HG03175 (cell line): ENCODE measurements at regions not wholly inside any gene's neighbourhood (a gene's known extent, or its start where the extent isn't known, plus 50 kb on each side); places are given as distances from the start of the nearest gene placed in this dataset.
"Not testable (repeated sequence)": the region's sequence is repeated elsewhere in the genome, so short reads cannot be mapped to it uniquely, and the experiment has no call there.

ENCODE experiments used
- ATAC-seq: cut with Tn5 transposase; IDR thresholded peaks from one replicate; pipeline ENCODE4 v1.9.1; 2021; ENCODE audit warnings: mild to moderate bottlenecking, moderate library complexity; ENCODE audit not compliant: unreplicated experiment

DNA sequence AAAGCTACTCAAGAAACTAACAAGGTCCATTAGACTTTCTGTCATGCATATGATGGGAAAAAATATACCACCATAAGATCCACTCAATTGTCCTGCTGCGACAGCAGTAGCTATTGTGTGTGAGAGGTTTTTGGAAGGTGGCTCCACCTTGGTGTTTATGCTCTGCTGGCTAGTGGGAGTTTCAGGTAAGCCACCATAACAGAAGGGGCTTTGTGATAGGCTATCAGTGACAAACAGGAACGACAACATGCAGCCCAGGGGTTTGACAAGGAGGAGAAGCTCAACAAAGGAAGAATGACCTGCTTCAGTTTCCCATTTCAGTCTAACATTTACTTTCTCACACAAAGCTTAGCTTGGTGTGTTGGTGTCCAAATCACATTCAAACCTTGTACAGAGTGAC, 182.6 kb downstream of the ATOH1 start:
- ATAC-seq = no peak

DNA sequence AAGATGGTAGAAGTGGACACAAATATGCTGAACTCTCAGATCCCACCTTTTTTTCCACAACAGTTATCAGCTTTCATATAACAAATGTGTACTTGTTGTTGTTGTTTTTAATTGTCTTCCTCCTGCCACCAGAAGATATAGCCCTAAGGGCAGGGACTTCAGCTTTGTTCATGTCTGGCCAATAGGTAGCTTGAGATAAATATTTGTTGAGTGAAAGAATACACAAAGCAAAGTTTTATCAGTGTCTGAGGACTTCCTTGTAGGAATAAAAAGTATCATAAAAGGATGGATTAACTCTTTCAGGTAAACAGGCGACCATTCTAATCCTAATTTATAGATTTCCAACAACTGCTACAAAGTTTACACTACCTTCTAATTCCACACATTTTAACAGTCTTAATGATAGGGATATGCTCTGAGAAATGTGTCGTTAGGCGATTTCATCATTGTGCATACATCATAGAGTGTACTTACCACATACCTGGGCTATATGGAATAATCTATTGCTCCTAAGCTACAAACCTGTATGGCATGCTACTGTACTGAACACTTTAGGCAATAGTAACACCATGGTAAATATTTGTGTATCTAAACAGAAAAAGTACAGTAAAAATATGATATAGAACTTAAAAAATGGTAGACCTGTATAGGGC, 186.1 kb downstream of the ATOH1 start:
- ATAC-seq = no peak

DNA sequence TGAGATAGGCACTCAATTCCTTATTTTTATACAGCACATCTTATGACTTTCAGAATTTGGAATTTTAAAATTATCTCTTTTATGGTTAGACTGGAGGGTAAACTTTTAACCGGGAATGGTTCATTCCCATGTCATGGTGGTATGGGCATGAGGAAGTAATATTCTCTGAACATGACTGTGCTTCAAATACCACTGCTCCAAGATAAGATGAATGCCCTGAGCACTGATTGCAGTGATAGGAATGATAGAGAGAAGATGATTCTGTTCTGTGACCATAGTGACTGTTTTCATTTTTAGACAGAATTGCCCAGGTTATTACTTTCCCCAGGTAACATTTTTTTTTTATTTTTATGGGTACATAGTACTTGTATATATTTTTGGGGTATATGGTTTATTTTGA, 187.4 kb downstream of the ATOH1 start:
- ATAC-seq = no peak

DNA sequence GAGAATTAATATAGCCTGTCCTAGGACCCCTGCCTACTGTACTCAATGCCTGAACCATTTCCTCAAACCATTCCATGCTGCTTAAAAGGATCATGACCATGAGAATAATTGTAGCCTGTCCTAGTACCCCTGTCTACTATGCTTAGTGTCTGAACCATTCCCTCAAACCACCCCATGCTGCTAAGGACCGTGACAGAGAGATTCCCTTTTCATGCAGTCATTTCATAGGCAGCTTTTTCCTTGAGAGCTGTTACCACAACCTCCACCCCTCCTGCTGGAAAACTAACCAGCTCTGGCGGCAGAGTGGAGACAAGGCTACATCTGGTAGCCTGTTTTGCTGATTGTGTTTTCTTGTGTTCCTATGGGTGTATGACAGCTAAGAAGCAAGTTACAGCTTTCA, 174.9 kb upstream of the SMARCAD1 start:
- ATAC-seq = no peak

DNA sequence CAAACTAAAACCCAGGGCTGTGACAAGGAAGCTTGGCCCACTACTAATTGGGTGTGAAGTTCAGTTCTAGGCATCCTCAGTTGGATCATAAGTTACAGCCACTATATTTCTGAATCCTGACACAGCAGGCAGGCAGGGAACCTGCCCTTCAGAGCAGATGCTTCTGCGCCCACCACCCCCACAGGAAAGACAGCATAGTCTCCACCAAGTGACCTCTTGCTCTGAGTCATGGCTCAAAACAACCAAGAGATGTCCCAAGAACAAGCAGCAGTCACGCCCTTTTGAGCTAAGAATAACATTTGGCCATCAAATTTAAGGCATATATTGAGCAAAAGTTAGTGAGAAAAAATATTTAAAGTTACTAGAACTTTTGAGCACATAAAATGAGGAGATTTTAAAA, 170.7 kb upstream of the SMARCAD1 start:
- peak; percentile 73 for ATAC-seq

DNA sequence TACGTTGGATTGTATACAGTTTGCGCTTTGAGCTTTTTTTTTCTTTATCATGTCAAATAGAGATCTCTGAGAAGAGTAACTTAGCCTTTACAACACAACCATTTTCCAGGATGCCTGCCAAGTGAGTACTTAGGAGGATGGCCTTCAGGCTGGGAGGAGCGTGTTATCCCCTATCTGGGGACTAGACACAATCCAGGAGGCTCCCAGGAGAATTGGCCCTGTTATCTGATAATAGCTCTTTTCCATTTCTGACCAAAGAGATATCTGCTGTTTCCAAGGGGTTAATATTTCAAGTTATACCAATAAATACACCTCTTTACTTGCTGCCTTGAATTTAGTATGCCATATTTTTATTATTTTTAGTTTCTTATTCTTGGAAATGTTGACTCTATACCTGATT, 169.5 kb upstream of the SMARCAD1 start:
- no peak for ATAC-seq

DNA sequence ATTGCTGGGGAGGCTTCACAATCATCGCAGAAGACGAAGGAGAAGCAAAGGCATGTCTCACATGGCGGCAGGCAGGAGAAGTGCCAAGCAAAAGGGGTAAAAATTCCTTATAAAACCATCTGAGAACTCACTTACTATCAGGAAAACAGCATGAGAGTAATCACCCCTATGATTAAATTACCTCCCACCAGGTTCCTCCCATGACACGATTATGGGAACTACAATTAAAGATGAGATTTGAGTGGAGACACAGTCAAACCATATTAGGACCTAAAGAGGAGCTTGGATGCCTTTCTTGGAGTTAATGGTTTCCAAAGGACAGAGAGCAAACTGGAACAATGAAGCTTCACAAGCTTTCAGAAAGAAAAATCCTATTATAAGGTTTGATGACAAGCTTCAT, 168.4 kb upstream of the SMARCAD1 start:
- no peak for ATAC-seq

DNA sequence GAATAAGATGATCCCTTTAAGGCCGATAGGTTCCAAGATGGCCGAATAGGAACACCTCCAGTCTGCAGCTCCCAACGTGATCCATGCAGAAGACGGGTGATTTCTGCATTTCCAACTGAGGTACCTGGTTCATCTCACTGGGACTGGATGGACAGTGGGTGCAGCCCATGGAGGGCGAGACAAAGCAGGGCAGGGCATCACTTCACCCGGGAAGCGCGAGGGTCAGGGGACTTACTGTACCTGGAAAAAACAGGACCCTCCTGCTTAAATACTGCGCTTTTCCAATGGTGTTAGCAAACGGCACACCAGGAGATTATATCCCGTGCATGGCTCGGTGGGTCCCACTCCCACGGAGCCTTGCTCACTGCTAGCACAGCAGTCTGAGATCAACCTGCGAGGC, 163.2 kb upstream of the SMARCAD1 start:
- not testable (repeated sequence) for ATAC-seq

DNA sequence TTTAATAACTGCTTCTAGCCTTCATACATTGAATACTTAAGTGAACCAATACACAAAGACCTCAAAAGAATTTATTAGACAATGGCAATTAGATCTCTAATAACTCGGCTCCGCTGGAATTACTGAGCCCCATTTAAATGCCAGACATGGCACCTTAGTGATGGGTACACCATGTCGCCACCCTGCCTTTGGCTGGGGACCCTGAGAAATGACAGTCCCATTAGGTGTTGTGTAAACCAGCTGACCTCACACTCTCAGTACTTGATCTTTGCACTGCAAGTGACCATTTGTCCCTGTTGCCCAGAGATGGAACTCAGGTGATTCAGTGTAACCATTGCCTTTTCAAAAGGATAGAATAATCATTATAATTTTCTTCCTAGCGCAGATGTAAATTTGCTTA, 144.6 kb upstream of the SMARCAD1 start:
- no peak for ATAC-seq

DNA sequence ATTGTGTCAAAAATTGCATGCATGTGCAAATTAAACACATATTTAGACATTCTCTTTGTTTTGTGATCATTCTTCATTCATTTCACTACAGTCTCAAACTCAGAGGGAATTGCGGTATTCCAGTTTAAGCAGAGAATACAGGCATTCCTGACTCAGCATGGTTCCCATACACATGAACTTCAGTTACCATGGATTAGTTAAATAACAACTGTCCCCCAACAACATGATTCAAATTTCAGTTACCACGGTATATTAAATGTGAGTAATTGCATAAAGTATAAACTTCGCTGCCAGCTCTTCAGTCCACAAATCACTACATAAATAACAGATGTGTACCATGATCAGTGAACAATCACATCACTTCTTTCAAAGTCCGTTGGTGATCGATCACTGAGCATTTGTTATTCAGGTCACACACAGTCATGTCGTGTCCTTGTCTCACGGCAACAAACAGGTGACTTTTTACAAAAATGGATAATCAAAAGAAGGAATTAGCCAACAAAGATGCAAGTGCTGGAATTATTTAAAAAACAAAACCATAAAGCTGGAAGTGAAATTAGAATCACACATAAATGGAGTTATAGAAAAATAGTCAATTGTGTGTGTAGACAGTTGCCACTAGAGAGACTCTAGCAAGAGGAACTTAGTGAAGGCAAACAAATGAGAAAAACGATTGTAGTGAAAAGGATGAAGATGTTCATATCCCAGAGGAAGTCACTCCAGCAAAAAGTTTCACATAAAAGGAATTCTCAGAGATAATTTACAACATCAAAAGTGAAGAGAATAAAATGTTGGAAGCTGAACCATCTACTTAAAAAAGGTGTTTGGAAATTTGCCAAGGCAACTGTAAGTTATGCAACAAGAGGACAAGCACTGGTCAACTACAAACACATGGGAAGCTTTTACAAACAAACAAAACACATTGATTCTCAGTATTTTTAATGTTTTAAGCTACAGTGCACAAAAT, 138.6 kb upstream of the SMARCAD1 start:
- no peak for ATAC-seq

DNA sequence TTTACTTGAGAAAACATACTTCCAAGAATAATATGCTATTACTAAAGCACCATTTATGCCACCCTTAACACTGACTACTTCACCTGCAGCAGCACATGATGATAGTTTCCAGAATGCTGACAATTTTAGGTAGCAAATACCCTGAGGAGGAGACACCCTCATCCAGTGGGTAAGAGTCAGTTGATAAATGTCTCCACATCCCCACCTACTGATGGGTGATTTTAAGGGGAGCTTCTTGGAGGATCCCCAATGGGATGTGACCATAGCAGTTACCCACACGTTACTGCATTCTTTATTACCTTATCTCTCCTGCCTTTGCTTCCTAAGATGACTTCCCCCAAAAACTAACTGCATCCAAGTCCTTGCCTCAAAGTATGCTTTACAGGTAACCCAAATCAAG, 131.2 kb upstream of the SMARCAD1 start:
- no peak for ATAC-seq

DNA sequence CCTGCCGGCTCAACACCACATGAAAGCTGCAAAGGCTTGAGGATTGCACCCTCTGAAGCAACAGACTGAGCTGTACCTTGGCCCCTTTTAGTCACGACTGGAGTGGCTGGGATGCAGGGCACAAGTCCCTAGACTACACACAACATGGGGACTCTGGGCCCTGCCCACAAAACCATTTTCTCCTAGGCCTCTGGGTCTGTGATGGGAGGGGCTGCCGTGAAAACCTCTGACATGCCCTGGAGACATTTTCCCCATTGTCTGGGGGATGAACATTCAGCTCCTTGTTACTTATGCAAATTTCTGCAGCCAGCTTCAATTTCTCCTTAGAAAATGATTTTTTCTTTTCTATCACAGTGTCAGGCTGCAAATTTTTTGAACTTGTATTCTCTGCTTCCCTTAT, 123.5 kb upstream of the SMARCAD1 start:
- no peak for ATAC-seq

DNA sequence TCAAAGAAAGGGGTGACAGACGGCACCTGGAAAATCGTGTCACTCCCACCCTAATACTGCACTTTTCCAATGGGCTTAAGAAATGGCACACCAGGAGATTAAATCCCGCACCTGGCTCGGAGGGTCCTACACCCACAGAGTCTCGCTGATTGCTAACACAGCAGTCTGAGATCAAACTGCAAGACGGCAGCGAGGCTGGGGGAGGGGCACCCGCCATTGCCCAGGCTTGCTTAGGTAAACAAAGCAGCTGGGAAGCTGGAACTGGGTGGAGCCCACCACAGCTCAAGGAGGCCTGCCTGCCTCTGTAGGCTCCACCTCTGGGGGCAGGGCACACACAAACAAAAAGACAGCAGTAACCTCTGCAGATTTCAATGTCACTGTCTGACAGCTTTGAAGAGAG, 108.5 kb upstream of the SMARCAD1 start:
- not testable (repeated sequence) for ATAC-seq

DNA sequence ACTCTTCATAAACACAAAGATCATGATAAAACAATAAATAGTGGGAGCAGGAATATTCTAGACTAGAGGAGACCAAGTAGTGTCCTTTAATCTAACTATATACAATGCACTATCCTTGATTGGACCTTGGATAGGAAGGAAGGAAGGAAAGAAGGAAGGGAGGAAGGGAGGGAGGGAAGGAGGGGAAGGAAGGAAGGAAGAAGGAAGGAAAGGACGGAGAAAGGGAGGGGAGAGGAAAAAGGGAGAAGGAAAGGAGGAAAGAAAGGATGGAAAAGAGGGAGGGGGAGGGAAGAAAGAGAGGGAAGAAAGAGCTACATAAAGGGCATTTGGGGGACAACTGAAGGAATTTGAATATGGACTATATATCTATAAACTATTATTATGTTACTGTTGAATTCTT, 95.0 kb upstream of the SMARCAD1 start:
- no peak for ATAC-seq

DNA sequence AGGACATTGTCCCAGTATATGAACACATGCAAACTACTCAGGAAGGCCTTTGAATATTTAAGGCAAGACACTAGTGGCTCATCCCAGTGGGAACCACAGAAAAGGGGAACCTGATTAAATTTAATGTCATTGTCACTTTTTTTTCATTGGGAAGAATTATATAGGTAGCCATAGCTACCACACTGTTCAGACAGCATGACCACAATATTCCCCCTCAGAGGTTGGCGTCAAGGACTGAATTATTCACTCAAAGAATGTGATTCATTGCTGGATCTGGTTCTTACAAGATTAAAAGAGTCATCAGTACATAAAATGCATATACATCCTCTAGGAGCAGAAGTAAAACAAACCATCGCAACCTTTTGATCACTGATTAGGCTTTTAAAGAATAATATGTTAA, 92.0 kb upstream of the SMARCAD1 start:
- no peak for ATAC-seq

DNA sequence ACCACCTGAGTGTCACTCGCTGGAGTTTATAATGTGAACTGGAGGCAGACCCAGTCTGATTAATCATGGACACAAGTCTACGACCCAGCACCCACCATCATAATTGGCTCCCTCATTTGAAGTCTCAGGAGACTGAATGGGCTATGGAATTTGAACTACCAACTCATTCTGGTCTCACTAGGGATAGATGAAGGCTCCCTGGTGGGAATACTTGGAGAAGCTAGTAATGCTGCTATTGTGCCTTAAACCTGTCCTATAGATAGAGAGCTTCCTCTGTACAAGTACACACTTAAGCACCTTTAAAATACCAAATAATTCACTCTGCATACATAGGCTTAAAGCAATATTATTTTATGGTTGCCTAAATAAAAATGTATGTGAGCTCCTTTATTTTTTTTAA, 90.8 kb upstream of the SMARCAD1 start:
- no peak for ATAC-seq

DNA sequence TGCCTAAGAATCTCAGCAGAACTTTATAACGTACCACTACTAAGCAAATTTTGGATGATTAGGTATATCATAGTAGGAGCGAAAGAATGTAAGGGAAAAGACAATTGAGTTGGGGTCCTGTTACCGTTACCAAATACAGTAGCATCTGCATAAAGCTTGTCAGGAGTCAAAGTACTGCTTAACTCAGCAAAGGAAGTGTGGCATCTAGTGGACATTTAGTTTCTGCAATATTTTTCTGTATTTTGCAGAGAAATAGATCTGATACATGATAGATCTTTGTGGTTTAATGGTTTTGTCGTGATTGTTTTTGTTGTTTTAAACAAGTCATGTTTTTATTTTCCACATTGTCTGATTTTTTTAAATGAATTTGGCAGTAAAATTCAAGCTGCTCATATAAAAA, 81.0 kb upstream of the SMARCAD1 start:
- no peak for ATAC-seq

DNA sequence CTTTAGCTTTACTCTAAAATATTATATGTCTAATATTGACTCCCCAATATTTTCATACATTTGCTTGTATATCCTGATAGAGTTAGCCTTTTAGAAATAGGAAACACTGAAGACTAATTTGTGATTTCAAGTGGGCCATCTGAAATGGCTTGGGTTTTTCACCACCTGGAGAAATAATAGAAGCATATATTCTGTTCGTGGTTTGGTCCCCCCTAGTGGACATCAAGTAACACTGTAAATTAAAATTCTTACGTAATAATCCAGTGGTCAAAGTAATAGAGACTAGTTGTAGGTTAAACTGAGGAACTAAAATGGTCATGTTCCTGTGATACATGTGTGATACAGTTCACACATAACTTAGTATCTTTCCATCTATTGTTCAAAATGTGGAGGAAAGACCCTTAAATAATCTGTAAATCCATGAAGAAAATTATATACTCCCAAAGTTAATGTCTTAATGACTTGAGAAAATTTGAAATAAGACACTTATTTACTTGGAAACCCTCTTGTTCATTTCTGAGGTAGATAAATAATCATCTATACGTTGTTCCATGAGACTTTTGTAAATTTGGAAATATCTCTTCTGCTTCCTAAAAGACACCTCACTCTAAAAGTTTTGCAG, 79.8 kb upstream of the SMARCAD1 start:
- peak; percentile 89 for ATAC-seq

DNA sequence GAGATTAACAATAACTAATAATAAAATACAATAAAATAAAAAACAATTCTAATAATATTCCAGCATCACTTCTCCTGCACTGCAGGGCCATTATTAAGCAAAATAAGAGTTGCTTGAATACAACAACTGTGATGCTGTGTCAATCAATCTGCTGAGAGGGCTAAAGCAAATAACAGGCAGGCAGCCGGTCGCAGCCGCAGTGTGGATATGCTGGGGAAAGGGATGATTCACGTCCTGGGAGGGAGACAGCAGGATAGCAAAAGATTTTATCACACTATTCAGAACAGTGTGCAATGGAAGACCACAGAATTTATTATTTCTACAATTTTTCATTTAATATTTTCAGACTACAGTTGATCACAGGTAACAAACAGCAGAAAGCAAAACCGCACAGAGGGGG, 76.5 kb upstream of the SMARCAD1 start:
- no peak for ATAC-seq

DNA sequence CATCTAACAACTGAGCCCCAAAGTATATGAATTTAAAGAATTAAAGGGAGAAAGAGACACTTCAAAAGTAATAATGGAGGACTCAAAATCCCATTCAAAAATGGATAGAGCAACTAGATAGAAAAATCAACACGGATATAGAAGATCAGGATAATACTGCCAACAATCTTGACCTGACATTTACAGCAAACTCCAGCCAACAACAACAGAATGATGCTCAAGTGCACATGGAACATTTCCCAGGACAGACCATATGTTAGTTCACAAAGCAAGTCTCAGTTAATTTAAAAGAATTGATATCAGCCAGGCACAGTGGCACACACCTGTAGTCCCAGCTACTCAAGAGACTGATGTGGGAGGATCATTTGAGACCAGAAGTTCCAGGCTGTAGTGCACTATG, 72.0 kb upstream of the SMARCAD1 start:
- ATAC-seq = no peak

DNA sequence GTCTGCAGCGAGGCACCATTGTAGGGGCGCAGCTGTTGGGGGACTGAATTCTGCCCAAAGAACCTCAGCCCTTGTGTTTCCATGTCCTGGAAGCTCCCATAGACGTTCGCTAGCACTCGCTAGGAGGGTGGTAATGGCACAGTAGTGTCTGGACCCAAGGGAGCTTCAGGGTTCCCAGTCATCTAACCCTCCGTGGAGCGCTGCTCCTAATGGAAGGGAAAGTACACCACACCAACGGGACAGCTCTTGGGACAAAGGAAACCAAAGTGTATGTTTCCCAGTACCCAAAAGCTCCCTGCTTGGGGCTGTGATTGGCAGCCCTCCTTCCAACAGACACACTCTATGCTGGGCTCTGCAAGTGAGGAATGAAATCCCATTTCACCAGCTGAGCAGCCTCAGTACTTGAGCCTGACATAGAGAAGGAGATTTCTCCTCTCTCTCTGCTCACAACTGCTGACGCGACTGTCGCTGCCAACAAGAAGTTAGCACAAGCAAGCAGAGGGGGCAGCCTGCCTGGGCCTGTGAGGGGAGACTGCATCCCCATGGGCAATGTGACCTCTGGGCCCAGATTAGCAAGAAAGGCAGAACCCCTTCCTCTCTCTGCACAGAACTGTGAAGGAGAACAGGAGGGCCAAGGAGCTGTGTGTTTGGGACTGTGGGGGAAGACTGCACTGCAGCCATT, 67.6 kb upstream of the SMARCAD1 start:
- no peak for ATAC-seq
